Cardiac muscle cell (in vitro differentiated cells and primary cell): ENCODE measurements at regions not wholly inside any gene's neighbourhood (a gene's known extent, or its start where the extent isn't known, plus 50 kb on each side); places are given as distances from the start of the nearest gene placed in this dataset.

Experiments
- DNase-seq, 2 donors: peaks; one replicate each; pipeline versions ENCODE4 v3.0.0 to v3.0.0-alpha.2; 2010 to 2017; ENCODE audit warnings: low read depth in 1 of 2, low spot score in 1 of 2
- H3K27ac ChIP-seq: fragments of 200-600 bp; sonication (generic); 2 replicates; pipeline ENCODE4 v1.5.1; 2016
- H3K27me3 ChIP-seq: fragments of 200-600 bp; sonication (generic); 2 replicates; pipeline ENCODE4 v1.6.0; 2016; ENCODE audit warnings: control low read depth
- H3K36me3 ChIP-seq: fragments of 200-600 bp; sonication (generic); 2 replicates; pipeline ENCODE4 v1.5.1; 2016; ENCODE audit warnings: control low read depth
- H3K4me1 ChIP-seq: fragments of 200-600 bp; sonication (generic); 2 replicates; pipeline ENCODE4 v1.8.1; 2017; ENCODE audit warnings: low read depth, mild to moderate bottlenecking, mixed run types
- H3K4me3 ChIP-seq: fragments of 200-600 bp; sonication (generic); 2 replicates; pipeline ENCODE4 v1.5.1; 2016; ENCODE audit warnings: mild to moderate bottlenecking
- H3K9me3 ChIP-seq: fragments of 200-600 bp; sonication (generic); 2 replicates; pipeline ENCODE4 v1.5.1; 2017; ENCODE audit warnings: low read depth, mild to moderate bottlenecking, control low read depth
- CTCF ChIP-seq: IDR thresholded peaks from 2 replicates; pipeline ENCODE4 v1.5.1; 2012; ENCODE audit warnings: low read depth, mild to moderate bottlenecking, low read length

GRCh38 chr18:44513233-44513632, 167.5 kb upstream of the SETBP1 start:
- no peaks in the 10 kb centered on the region for H3K27me3 ChIP-seq
- DNase-seq = no peak
- H3K36me3 ChIP-seq = no peaks in the 10 kb centered on the region
- H3K4me3 ChIP-seq = no peak overlapping the region
- H3K4me1 ChIP-seq = peaks cover 2% of the 10 kb centered on the region
- H3K27ac ChIP-seq = no peak overlapping the region
- no peaks in the 10 kb centered on the region for H3K9me3 ChIP-seq
- no peak for TF ChIP-seq CTCF

DNA sequence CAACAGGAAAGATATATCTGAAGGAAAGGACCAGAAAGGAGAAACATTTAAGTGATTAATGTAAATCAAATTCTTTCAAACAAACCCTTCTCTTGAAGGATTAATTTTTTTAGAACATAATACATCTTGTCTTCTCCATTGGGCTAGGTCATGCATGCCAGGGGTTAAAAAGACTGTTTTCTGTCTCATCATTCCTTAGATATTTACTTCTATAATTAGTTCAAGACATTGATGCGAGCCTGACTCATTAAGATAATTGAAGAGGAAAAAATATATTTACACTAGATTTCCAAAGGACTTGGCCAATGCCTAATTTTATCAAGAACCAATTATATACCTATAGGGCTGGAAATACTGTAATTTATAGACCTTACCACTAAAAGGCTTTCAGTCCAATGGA, 166.6 kb upstream of the SETBP1 start:
- TF ChIP-seq CTCF = no peak
- Histone ChIP-seq H3K27me3 (no peaks in the 10 kb centered on the region), H3K9me3 (no peaks in the 10 kb centered on the region), H3K27ac (no peak overlapping the region), H3K4me1 (no peaks in the 10 kb centered on the region), H3K36me3 (no peaks in the 10 kb centered on the region), H3K4me3 (no peak overlapping the region)
- no peak for DNase-seq

- H3K36me3 ChIP-seq = no peaks in the 10 kb centered on the region
- no peak overlapping the region for H3K27ac ChIP-seq
- H3K4me3 ChIP-seq = no peak overlapping the region
- no peak for TF ChIP-seq CTCF
- H3K4me1 ChIP-seq = no peaks in the 10 kb centered on the region
- H3K27me3 ChIP-seq = no peaks in the 10 kb centered on the region
- no peaks in the 10 kb centered on the region for H3K9me3 ChIP-seq
- no peak for DNase-seq
Measured at GRCh38 chr18:44514766-44515165, 165.9 kb upstream of the SETBP1 start.

- Histone ChIP-seq H3K4me1 (no peaks in the 10 kb centered on the region), H3K27ac (no peak overlapping the region), H3K36me3 (no peaks in the 10 kb centered on the region), H3K9me3 (no peaks in the 10 kb centered on the region), H3K4me3 (no peak overlapping the region), H3K27me3 (no peaks in the 10 kb centered on the region)
- DNase-seq = no peak
- TF ChIP-seq CTCF = no peak
Measured at GRCh38 chr18:44516450-44516849, 164.2 kb upstream of the SETBP1 start.

GRCh38 chr18:44517136-44517535, 163.6 kb upstream of the SETBP1 start:
- no peaks in the 10 kb centered on the region for H3K4me1 ChIP-seq
- H3K4me3 ChIP-seq = no peak overlapping the region
- H3K27me3 ChIP-seq = no peaks in the 10 kb centered on the region
- no peak for DNase-seq
- H3K9me3 ChIP-seq = no peaks in the 10 kb centered on the region
- TF ChIP-seq CTCF = no peak
- H3K36me3 ChIP-seq = no peaks in the 10 kb centered on the region
- no peak overlapping the region for H3K27ac ChIP-seq

DNA sequence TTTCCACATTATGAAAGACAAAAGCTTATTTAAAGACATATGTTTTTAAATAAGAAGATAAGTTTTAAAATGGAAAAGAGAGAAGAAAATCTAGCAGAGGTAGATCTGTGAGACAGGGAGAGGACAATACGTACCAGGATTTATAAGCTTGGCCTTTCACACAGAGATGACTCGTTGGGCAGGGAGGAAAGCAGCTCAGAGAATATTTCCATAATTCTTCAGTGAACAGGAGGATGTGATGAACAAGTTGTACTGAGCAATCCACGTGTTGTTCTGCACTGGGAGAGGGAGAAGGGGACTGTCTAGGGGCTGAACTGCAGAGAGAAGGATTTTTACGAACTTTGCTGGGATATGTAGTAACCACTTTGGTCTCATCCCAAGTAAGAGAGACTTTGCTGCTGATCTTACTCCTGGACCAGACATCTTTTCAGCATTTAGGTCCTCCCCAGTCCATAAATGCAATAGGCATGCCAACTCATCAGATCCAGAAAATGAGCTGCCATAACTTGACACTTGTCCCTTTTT, 162.5 kb upstream of the SETBP1 start:
- H3K4me1 ChIP-seq = no peaks in the 10 kb centered on the region
- H3K27ac ChIP-seq = no peak overlapping the region
- no peaks in the 10 kb centered on the region for H3K36me3 ChIP-seq
- no peaks in the 10 kb centered on the region for H3K9me3 ChIP-seq
- TF ChIP-seq CTCF = no peak
- DNase-seq = no peak
- H3K27me3 ChIP-seq = no peaks in the 10 kb centered on the region
- H3K4me3 ChIP-seq = no peak overlapping the region
